ENCODE measurements at regions not wholly inside any gene's neighbourhood (a gene's known extent, or its start where the extent isn't known, plus 50 kb on each side); places are given as distances from the start of the nearest gene placed in this dataset.

DNA sequence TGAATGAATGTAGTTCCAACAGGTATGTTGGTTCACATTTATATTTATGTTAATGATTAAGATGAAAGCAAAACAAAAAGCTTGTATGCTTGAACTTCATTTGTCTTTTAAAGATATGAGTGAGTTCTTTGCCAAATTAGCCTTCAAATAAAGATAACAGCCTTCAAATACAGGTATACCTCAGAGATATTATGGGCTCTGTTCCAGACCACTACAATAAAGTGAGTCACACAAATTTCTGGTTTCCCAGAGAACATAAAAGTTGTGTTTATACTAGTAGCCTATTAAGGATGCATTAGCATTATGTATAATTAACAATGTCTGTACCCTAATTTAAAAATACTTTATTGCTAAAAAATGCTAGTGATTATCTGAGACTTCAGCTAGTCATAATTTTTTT, 245.3 kb upstream of the MAN1A1 start:
- no peak overlapping the region for H3K27ac ChIP-seq (ENCODE audit: low read depth, low read length)
- no peaks in the 10 kb centered on the region for H3K4me1 ChIP-seq (ENCODE audit: control insufficient read depth, insufficient read depth, low read length)
- H3K9ac ChIP-seq (ENCODE audit: low read depth, low read length) = no peak overlapping the region
- no peak overlapping the region for H3K4me3 ChIP-seq (ENCODE audit: low read depth, low read length)
- H3K36me3 ChIP-seq (ENCODE audit: control insufficient read depth, insufficient read depth, low read length) = no peaks in the 10 kb centered on the region
- no peaks in the 10 kb centered on the region for H3K27me3 ChIP-seq (ENCODE audit: control insufficient read depth, insufficient read depth, low read length)
- H3K9me3 ChIP-seq (ENCODE audit: control insufficient read depth, insufficient read depth, low read length) = no peaks in the 10 kb centered on the region

DNA sequence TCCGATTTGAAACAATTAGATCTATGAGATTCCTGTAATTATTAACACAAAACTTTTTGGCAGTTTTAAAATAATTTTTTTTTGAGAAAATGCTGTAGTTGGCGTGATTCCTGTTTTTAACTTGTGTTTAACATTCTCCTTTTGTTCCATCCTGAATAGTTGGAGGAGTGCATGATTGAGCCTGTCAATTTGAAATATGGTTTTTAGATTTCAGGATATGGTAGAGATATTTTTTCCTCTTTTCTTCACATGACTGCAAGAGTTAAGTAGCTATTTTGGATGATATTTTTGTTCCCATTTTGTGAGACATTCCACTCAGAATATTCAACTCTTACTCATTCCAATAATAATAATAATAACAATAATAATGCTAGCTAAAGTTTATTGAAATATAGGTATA, 241.7 kb upstream of the MAN1A1 start:
- Histone ChIP-seq H3K4me3 (ENCODE audit: low read depth, low read length) (no peak overlapping the region), H3K27ac (ENCODE audit: low read depth, low read length) (no peak overlapping the region), H3K9ac (ENCODE audit: low read depth, low read length) (no peak overlapping the region), H3K4me1 (ENCODE audit: control insufficient read depth, insufficient read depth, low read length) (peaks cover 5% of the 10 kb centered on the region; the same call in 1 of the 2 replicates), H3K9me3 (ENCODE audit: control insufficient read depth, insufficient read depth, low read length) (no peaks in the 10 kb centered on the region), H3K36me3 (ENCODE audit: control insufficient read depth, insufficient read depth, low read length) (no peaks in the 10 kb centered on the region), H3K27me3 (ENCODE audit: control insufficient read depth, insufficient read depth, low read length) (no peaks in the 10 kb centered on the region)

GRCh38 chr6:119590066-119590465, 240.5 kb upstream of the MAN1A1 start:
- Histone ChIP-seq H3K4me3 (ENCODE audit: low read depth, low read length) (no peak overlapping the region), H3K4me1 (ENCODE audit: control insufficient read depth, insufficient read depth, low read length) (peaks cover 5% of the 10 kb centered on the region; the same call in 1 of the 2 replicates), H3K27ac (ENCODE audit: low read depth, low read length) (no peak overlapping the region), H3K27me3 (ENCODE audit: control insufficient read depth, insufficient read depth, low read length) (no peaks in the 10 kb centered on the region), H3K36me3 (ENCODE audit: control insufficient read depth, insufficient read depth, low read length) (no peaks in the 10 kb centered on the region), H3K9me3 (ENCODE audit: control insufficient read depth, insufficient read depth, low read length) (no peaks in the 10 kb centered on the region), H3K9ac (ENCODE audit: low read depth, low read length) (no peak overlapping the region)

DNA sequence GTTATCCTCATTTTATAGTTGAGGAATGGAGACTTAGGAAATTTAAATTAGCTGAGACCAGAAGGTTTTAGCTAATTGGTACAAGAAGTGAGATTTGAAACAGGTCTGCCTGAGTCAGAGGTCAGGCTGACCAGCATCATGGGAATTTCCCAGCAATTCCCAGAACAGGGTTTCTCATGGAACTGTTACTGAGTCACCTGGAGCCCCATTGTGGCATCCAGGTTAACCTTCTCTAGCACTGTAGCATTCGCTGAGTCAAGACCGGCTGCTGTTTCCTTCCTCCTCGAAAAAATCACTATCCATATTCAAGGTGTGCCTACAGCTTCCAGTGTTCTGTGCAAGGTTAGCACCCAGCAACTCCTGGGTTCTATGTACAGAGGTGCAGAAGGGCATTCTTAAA, 238.0 kb upstream of the MAN1A1 start:
- H3K4me3 ChIP-seq (ENCODE audit: low read depth, low read length) = no peak overlapping the region
- H3K9ac ChIP-seq (ENCODE audit: low read depth, low read length) = no peak overlapping the region
- no peaks in the 10 kb centered on the region for H3K27me3 ChIP-seq (ENCODE audit: control insufficient read depth, insufficient read depth, low read length)
- no peak overlapping the region for H3K27ac ChIP-seq (ENCODE audit: low read depth, low read length)
- H3K4me1 ChIP-seq (ENCODE audit: control insufficient read depth, insufficient read depth, low read length) = peaks cover 5% of the 10 kb centered on the region; the same call in 1 of the 2 replicates
- no peaks in the 10 kb centered on the region for H3K36me3 ChIP-seq (ENCODE audit: control insufficient read depth, insufficient read depth, low read length)
- H3K9me3 ChIP-seq (ENCODE audit: control insufficient read depth, insufficient read depth, low read length) = no peaks in the 10 kb centered on the region

DNA sequence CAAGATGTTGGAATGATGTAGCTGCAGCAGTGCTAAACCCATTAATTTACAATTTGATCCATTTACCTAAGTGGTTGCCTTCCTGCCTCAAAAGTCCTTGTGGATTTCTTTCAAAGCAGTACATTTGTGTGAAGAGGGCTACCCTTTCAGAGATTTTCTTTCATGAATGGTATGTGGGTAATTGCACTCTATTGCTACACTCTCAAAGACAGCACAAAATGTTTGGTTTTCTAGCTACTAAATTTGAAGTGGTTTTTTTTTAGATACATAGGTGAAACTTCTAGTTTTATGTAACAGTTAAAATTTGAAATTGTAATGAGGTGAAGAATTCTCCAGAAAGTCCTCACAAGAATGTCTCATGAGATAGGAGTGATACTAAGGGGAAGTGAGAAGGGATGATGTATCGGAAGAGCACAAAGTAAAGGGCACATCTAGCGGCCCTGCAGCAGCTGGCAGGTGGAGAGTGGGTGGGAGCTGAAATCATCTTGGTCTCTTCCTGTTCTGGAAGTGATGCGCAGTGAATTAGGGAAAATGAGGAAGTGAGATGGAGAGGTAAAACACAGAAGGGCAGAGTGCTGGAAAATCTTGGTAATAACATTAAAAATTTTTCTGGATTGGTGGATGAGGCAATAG, 236.8 kb upstream of the MAN1A1 start:
- Histone ChIP-seq H3K4me1 (ENCODE audit: control insufficient read depth, insufficient read depth, low read length) (peaks cover 5% of the 10 kb centered on the region; the same call in 1 of the 2 replicates), H3K9ac (ENCODE audit: low read depth, low read length) (no peak overlapping the region), H3K27me3 (ENCODE audit: control insufficient read depth, insufficient read depth, low read length) (no peaks in the 10 kb centered on the region), H3K36me3 (ENCODE audit: control insufficient read depth, insufficient read depth, low read length) (no peaks in the 10 kb centered on the region), H3K9me3 (ENCODE audit: control insufficient read depth, insufficient read depth, low read length) (no peaks in the 10 kb centered on the region), H3K4me3 (ENCODE audit: low read depth, low read length) (no peak overlapping the region), H3K27ac (ENCODE audit: low read depth, low read length) (no peak overlapping the region)

GRCh38 chr6:119584088-119584487, 234.5 kb upstream of the MAN1A1 start:
- Histone ChIP-seq H3K4me3 (ENCODE audit: low read depth, low read length) (no peak overlapping the region), H3K9ac (ENCODE audit: low read depth, low read length) (no peak overlapping the region), H3K27me3 (ENCODE audit: control insufficient read depth, insufficient read depth, low read length) (no peaks in the 10 kb centered on the region), H3K36me3 (ENCODE audit: control insufficient read depth, insufficient read depth, low read length) (no peaks in the 10 kb centered on the region), H3K9me3 (ENCODE audit: control insufficient read depth, insufficient read depth, low read length) (no peaks in the 10 kb centered on the region), H3K4me1 (ENCODE audit: control insufficient read depth, insufficient read depth, low read length) (peaks cover 5% of the 10 kb centered on the region; the same call in 1 of the 2 replicates), H3K27ac (ENCODE audit: low read depth, low read length) (no peak overlapping the region)

GRCh38 chr6:119581220-119581619, 231.7 kb upstream of the MAN1A1 start:
- Histone ChIP-seq H3K9me3 (ENCODE audit: control insufficient read depth, insufficient read depth, low read length) (no peaks in the 10 kb centered on the region; the same call in 1 of the 2 replicates), H3K4me1 (ENCODE audit: control insufficient read depth, insufficient read depth, low read length) (no peaks in the 10 kb centered on the region), H3K9ac (ENCODE audit: low read depth, low read length) (no peak overlapping the region), H3K27me3 (ENCODE audit: control insufficient read depth, insufficient read depth, low read length) (no peaks in the 10 kb centered on the region), H3K4me3 (ENCODE audit: low read depth, low read length) (no peak overlapping the region), H3K36me3 (ENCODE audit: control insufficient read depth, insufficient read depth, low read length) (no peaks in the 10 kb centered on the region), H3K27ac (ENCODE audit: low read depth, low read length) (no peak overlapping the region)

GRCh38 chr6:119575721-119576120, 226.2 kb upstream of the MAN1A1 start:
- no peaks in the 10 kb centered on the region for H3K4me1 ChIP-seq (ENCODE audit: control insufficient read depth, insufficient read depth, low read length)
- no peak overlapping the region for H3K9ac ChIP-seq (ENCODE audit: low read depth, low read length)
- H3K36me3 ChIP-seq (ENCODE audit: control insufficient read depth, insufficient read depth, low read length) = no peaks in the 10 kb centered on the region
- no peaks in the 10 kb centered on the region for H3K27me3 ChIP-seq (ENCODE audit: control insufficient read depth, insufficient read depth, low read length)
- no peaks in the 10 kb centered on the region; the same call in 1 of the 2 replicates for H3K9me3 ChIP-seq (ENCODE audit: control insufficient read depth, insufficient read depth, low read length)
- H3K27ac ChIP-seq (ENCODE audit: low read depth, low read length) = no peak overlapping the region
- no peak overlapping the region for H3K4me3 ChIP-seq (ENCODE audit: low read depth, low read length)

DNA sequence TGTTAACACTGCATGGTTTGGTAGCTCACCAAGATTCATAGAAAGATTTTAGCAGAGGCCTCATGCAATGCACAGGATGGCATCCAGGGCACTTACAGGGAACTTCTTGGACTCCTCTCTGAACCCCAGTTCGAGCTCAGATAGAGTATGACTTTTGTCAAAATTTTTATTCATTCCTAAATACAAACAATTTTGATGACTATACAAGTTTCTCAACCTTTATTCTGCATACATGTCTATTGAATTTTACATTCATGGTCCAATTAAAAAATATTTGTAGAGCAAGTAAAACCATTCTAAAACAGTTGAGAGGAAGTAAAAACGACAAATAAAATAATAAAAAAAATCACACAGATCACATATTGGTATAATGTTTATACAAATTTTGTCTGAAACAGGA, 219.0 kb upstream of the MAN1A1 start:
- H3K9me3 ChIP-seq (ENCODE audit: control insufficient read depth, insufficient read depth, low read length) = no peaks in the 10 kb centered on the region
- H3K27me3 ChIP-seq (ENCODE audit: control insufficient read depth, insufficient read depth, low read length) = no peaks in the 10 kb centered on the region
- no peaks in the 10 kb centered on the region for H3K36me3 ChIP-seq (ENCODE audit: control insufficient read depth, insufficient read depth, low read length)
- no peak overlapping the region for H3K9ac ChIP-seq (ENCODE audit: low read depth, low read length)
- no peak overlapping the region for H3K27ac ChIP-seq (ENCODE audit: low read depth, low read length)
- H3K4me3 ChIP-seq (ENCODE audit: low read depth, low read length) = no peak overlapping the region
- no peaks in the 10 kb centered on the region for H3K4me1 ChIP-seq (ENCODE audit: control insufficient read depth, insufficient read depth, low read length)

DNA sequence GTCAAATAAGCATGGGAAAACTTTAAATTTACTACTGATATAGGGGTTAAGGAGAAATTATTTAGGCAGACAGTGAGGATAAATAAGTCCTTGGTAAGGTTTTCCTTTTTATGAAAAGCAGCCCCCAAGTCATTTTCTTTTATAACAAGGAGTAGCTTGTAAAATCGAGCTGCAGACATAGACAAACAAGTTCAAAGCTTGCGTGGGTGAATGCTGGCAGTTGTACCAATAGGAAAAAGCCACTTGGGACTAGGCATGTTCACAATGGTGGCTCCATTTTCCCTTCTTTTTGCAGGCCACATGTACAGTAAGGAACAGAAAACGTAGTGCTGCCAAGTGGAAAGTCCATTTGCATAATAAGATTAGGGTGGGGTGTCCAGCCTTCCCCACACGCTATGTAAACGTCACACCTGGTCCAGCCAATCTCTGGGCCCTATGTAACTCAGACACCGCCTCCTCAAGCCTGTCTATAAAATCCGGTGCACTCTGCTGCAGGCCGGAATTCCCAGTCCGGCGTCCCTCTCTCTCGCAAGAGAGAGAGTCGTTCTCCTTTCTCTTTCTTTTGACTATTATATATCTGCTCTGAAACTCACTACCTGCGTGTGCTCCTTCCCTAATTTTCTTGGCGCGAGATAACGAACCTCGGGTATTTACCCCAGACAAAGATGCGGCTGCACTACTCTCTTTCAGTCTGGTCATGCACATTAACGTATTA, 217.1 kb upstream of the MAN1A1 start:
- Histone ChIP-seq H3K36me3 (ENCODE audit: control insufficient read depth, insufficient read depth, low read length) (no peaks in the 10 kb centered on the region), H3K9ac (ENCODE audit: low read depth, low read length) (no peak overlapping the region), H3K27ac (ENCODE audit: low read depth, low read length) (no peak overlapping the region), H3K27me3 (ENCODE audit: control insufficient read depth, insufficient read depth, low read length) (no peaks in the 10 kb centered on the region), H3K4me1 (ENCODE audit: control insufficient read depth, insufficient read depth, low read length) (no peaks in the 10 kb centered on the region), H3K4me3 (ENCODE audit: low read depth, low read length) (no peak overlapping the region), H3K9me3 (ENCODE audit: control insufficient read depth, insufficient read depth, low read length) (no peaks in the 10 kb centered on the region)

DNA sequence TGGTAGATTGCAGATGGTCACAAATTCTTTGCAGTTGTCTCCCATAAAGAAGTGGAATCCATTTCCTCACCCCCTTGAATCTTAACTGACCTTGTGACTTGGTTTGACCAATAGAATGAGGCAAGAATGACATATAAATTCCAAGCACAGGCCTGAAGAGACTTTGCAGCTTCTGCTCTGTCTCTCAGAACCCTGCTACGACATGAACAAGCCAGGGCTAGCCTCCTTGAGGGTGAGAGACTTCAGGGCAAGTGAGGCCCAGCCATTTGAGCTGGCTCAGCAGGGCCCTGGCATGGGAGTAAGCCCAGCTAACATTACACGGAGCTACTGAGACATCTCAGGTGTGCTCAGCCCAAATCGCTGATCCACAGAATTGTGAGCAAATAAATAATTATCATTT, 216.3 kb upstream of the MAN1A1 start:
- no peaks in the 10 kb centered on the region for H3K4me1 ChIP-seq (ENCODE audit: control insufficient read depth, insufficient read depth, low read length)
- H3K4me3 ChIP-seq (ENCODE audit: low read depth, low read length) = no peak overlapping the region
- H3K9ac ChIP-seq (ENCODE audit: low read depth, low read length) = no peak overlapping the region
- no peaks in the 10 kb centered on the region for H3K9me3 ChIP-seq (ENCODE audit: control insufficient read depth, insufficient read depth, low read length)
- no peaks in the 10 kb centered on the region for H3K36me3 ChIP-seq (ENCODE audit: control insufficient read depth, insufficient read depth, low read length)
- H3K27me3 ChIP-seq (ENCODE audit: control insufficient read depth, insufficient read depth, low read length) = no peaks in the 10 kb centered on the region
- no peak overlapping the region for H3K27ac ChIP-seq (ENCODE audit: low read depth, low read length)

Data from HUES48 (cell line).